ENCODE measurements at regions not wholly inside any gene's neighbourhood (a gene's known extent, or its start where the extent isn't known, plus 50 kb on each side); places are given as distances from the start of the nearest gene placed in this dataset.

DNA sequence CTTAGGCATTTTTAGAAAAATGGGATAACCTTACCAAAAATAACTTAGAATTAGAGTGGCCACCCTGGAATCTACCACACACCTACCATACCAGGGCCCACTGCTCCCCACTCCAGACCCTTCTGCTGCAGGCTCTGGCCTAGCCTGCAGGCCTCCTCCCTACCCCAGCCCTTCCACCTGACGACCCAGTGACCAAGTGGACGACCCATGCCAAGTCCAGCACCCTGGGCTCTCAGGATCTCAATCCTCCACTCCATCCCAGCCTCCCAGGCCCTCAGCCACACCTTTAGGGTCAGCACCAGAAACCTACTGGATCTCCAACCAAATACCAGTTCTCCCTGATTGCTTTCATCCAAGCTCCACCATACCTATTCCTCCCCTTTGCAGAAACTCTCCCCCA lies 145.8 kb downstream of the TPRA1 start:
- TF ChIP-seq SP1 (IDR thresholded peaks at IDR 0.05) (no peak), ARNT (IDR thresholded peaks at IDR 0.05) (no peak), CTBP1 (IDR thresholded peaks at IDR 0.05; ENCODE audit: borderline replicate concordance) (no peak)

Measured in HEK293T (cell line).